Iris pigment epithelial cell (primary cell): ENCODE measurements at regions not wholly inside any gene's neighbourhood (a gene's known extent, or its start where the extent isn't known, plus 50 kb on each side); places are given as distances from the start of the nearest gene placed in this dataset.
"Not testable (repeated sequence)": the region's sequence is repeated elsewhere in the genome, so short reads cannot be mapped to it uniquely, and the experiment has no call there.

Experiments used
- DNase-seq: peaks from one replicate; pipeline ENCODE4 v3.0.0-alpha.2; 2011; ENCODE audit warnings: low read depth

GRCh38 chr17:14733376-14733775 lies 432.5 kb downstream of the HS3ST3B1 start:
- DNase-seq: no peak

- no peak for DNase-seq
Measured at GRCh38 chr17:14732211-14732610, 431.3 kb downstream of the HS3ST3B1 start.

GRCh38 chr17:14731591-14731990 lies 430.7 kb downstream of the HS3ST3B1 start:
- no peak for DNase-seq

- no peak for DNase-seq
Measured at GRCh38 chr17:14730821-14731220, 429.9 kb downstream of the HS3ST3B1 start.

GRCh38 chr17:14725729-14726128 lies 424.8 kb downstream of the HS3ST3B1 start:
- DNase-seq: no peak

GRCh38 chr17:14724770-14725169 lies 423.9 kb downstream of the HS3ST3B1 start:
- DNase-seq: no peak

GRCh38 chr17:14723349-14723748 lies 422.5 kb downstream of the HS3ST3B1 start:
- not testable (repeated sequence) for DNase-seq

GRCh38 chr17:14719942-14720341 lies 419.1 kb downstream of the HS3ST3B1 start:
- DNase-seq: no peak

GRCh38 chr17:14717859-14718258 lies 417.0 kb downstream of the HS3ST3B1 start:
- DNase-seq: no peak

GRCh38 chr17:14715561-14715960 lies 414.7 kb downstream of the HS3ST3B1 start:
- peak; percentile 70 for DNase-seq

GRCh38 chr17:14712611-14713021 lies 411.7 kb downstream of the HS3ST3B1 start:
- peak; percentile 46 for DNase-seq

- no peak for DNase-seq
Measured at GRCh38 chr17:14704121-14704520, 403.2 kb downstream of the HS3ST3B1 start.

GRCh38 chr17:14701886-14702285 lies 401.0 kb downstream of the HS3ST3B1 start:
- no peak for DNase-seq

- DNase-seq: no peak
Measured at GRCh38 chr17:14699574-14700185, 398.8 kb downstream of the HS3ST3B1 start.

GRCh38 chr17:14693382-14693781 lies 392.5 kb downstream of the HS3ST3B1 start:
- no peak for DNase-seq

- DNase-seq: no peak
Measured at GRCh38 chr17:14690704-14691103, 389.8 kb downstream of the HS3ST3B1 start.

- no peak for DNase-seq
Measured at GRCh38 chr17:14688134-14688533, 387.3 kb downstream of the HS3ST3B1 start.

- peak; percentile 94 for DNase-seq
Measured at GRCh38 chr17:14672830-14673229, 371.9 kb downstream of the HS3ST3B1 start.

- DNase-seq: peak; percentile 16
Measured at GRCh38 chr17:14670861-14671260, 370.0 kb downstream of the HS3ST3B1 start.

GRCh38 chr17:14664511-14664910 lies 363.6 kb downstream of the HS3ST3B1 start:
- no peak for DNase-seq

GRCh38 chr17:14641117-14641516 lies 340.2 kb downstream of the HS3ST3B1 start:
- no peak for DNase-seq

GRCh38 chr17:14637260-14637659 lies 336.4 kb downstream of the HS3ST3B1 start:
- no peak for DNase-seq

- DNase-seq: no peak
Measured at GRCh38 chr17:14630621-14631020, 329.7 kb downstream of the HS3ST3B1 start.

GRCh38 chr17:14630046-14630445 lies 329.2 kb downstream of the HS3ST3B1 start:
- DNase-seq: no peak
